Breast epithelium (tissue), 3 donors: ENCODE measurements at regions not wholly inside any gene's neighbourhood (a gene's known extent, or its start where the extent isn't known, plus 50 kb on each side); places are given as distances from the start of the nearest gene placed in this dataset.

Experiments
- POLR2A ChIP-seq: fragments of 450-650 bp; IDR thresholded peaks from one replicate; pipeline ENCODE4 v1.6.1; 2016; ENCODE audit warnings: antibody characterized with exemption, mild to moderate bottlenecking, moderate library complexity
- POLR2AphosphoS5 ChIP-seq, 3 donors: sonication (generic); formaldehyde crosslinking; IDR thresholded peaks; one replicate each; pipeline ENCODE4 v1.6.1; 2017; ENCODE audit warnings: antibody characterized with exemption in 3 of 3
- TF ChIP-seq, protein P1 (sequence below), 3 donors: fragments of 450-650 bp; IDR thresholded peaks; one replicate each; pipeline ENCODE4 v1.5.1; 2016 to 2017; ENCODE audit warnings: antibody characterized with exemption in 3 of 3, mild to moderate bottlenecking in 3 of 3, moderate library complexity in 3 of 3

DNA sequence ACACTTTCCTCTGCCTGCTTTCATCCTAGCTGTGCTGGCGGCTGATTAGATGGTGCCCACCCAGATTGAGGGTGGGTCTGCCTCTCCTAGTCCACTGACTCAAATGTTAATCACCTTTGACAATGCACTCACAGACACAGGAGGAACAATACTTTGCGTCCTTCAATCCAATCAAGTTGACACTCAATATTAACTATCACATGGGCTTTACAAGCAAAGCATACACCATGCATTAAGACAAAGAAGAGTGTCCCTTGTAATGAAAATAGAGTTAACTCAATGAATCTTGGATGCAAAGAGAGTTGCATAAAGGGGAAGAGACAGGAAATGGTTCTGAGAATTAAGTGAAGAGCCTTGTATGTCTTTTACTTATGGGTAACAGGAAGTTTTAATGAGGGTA is 298.7 kb upstream of the BRINP1 start:
- TF ChIP-seq, protein P1, sequence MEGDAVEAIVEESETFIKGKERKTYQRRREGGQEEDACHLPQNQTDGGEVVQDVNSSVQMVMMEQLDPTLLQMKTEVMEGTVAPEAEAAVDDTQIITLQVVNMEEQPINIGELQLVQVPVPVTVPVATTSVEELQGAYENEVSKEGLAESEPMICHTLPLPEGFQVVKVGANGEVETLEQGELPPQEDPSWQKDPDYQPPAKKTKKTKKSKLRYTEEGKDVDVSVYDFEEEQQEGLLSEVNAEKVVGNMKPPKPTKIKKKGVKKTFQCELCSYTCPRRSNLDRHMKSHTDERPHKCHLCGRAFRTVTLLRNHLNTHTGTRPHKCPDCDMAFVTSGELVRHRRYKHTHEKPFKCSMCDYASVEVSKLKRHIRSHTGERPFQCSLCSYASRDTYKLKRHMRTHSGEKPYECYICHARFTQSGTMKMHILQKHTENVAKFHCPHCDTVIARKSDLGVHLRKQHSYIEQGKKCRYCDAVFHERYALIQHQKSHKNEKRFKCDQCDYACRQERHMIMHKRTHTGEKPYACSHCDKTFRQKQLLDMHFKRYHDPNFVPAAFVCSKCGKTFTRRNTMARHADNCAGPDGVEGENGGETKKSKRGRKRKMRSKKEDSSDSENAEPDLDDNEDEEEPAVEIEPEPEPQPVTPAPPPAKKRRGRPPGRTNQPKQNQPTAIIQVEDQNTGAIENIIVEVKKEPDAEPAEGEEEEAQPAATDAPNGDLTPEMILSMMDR (IDR thresholded peaks at IDR 0.05): no peak
- TF ChIP-seq POLR2A: no peak
- TF ChIP-seq POLR2AphosphoS5 (IDR thresholded peaks at IDR 0.05): no peak
